Activated naive CD8-positive, alpha-beta T cell treated with anti-CD3 and anti-CD28 coated beads, Interleukin-2, amount 10 ng/mL, durations not matched to agents 7 days and 5 days (primary cell): ENCODE measurements at regions not wholly inside any gene's neighbourhood (a gene's known extent, or its start where the extent isn't known, plus 50 kb on each side); places are given as distances from the start of the nearest gene placed in this dataset.

ENCODE experiments used
- ATAC-seq: fragments of 150-1000 bp; cut with Tn5 transposase; one replicate; pipeline ENCODE4 v1.10.0; 2021; ENCODE audit warnings: low read depth, moderate library complexity
- POLR2A ChIA-PET: fragments of 350-600 bp; sonication (Branson Sonifier 250); formaldehyde crosslinking; loops from one replicate; lab custom pipeline; 2021; ENCODE audit warnings: antibody characterized with exemption; lab: Charles Lee
- DNase-seq: peaks from one replicate; pipeline ENCODE4 v3.0.0; 2021
- H3K27ac Mint-ChIP-seq: one replicate; pipeline ENCODE4 v1.8.0; 2022; ENCODE audit warnings: mild to moderate bottlenecking, mixed read lengths
- H3K27me3 Mint-ChIP-seq: one replicate; pipeline ENCODE4 v1.8.0; 2022; ENCODE audit warnings: mild to moderate bottlenecking, moderate library complexity, mixed read lengths
- H3K36me3 Mint-ChIP-seq: one replicate; pipeline ENCODE4 v1.8.0; 2021; ENCODE audit warnings: mild to moderate bottlenecking, mixed read lengths
- H3K4me1 Mint-ChIP-seq: one replicate; pipeline ENCODE4 v1.8.0; 2021; ENCODE audit warnings: mixed read lengths
- H3K4me3 Mint-ChIP-seq: one replicate; pipeline ENCODE4 v1.8.0; 2022; ENCODE audit warnings: mild to moderate bottlenecking, moderate library complexity, mixed read lengths
- H3K9me3 Mint-ChIP-seq: one replicate; pipeline ENCODE4 v1.8.0; 2021; ENCODE audit warnings: mixed read lengths

GRCh38 chr6:158920311-158920905 lies 79.6 kb downstream of the RSPH3 start:
- Mint-ChIP-seq H3K4me3 (no peak overlapping the region), H3K27ac (no peak overlapping the region), H3K27me3 (no peaks in the 10 kb centered on the region), H3K36me3 (no peaks in the 10 kb centered on the region), H3K9me3 (no peaks in the 10 kb centered on the region), H3K4me1 (peaks cover 9% of the 10 kb centered on the region)
- POLR2A ChIA-PET, result no interaction called here
- DNase-seq (no peak), ATAC-seq (no peak)

GRCh38 chr6:158919865-158920264 lies 80.1 kb downstream of the RSPH3 start:
- H3K27ac Mint-ChIP-seq, result no peak overlapping the region
- H3K27me3 Mint-ChIP-seq, result no peaks in the 10 kb centered on the region
- ATAC-seq (no peak), DNase-seq (no peak)
- peaks cover 9% of the 10 kb centered on the region for H3K4me1 Mint-ChIP-seq
- no peaks in the 10 kb centered on the region for H3K36me3 Mint-ChIP-seq
- POLR2A ChIA-PET, result no interaction called here
- H3K4me3 Mint-ChIP-seq, result no peak overlapping the region
- no peaks in the 10 kb centered on the region for H3K9me3 Mint-ChIP-seq

- H3K9me3 Mint-ChIP-seq, result no peaks in the 10 kb centered on the region
- H3K4me1 Mint-ChIP-seq, result peaks cover 22% of the 10 kb centered on the region
- H3K27me3 Mint-ChIP-seq, result no peaks in the 10 kb centered on the region
- POLR2A ChIA-PET, result no interaction called here
- H3K36me3 Mint-ChIP-seq, result no peaks in the 10 kb centered on the region
- ATAC-seq (no peak), DNase-seq (no peak)
- no peak overlapping the region for H3K27ac Mint-ChIP-seq
- no peak overlapping the region for H3K4me3 Mint-ChIP-seq
Measured at GRCh38 chr6:158916617-158917016, 83.4 kb downstream of the RSPH3 start.

GRCh38 chr6:158914923-158915322 lies 85.1 kb downstream of the RSPH3 start:
- Mint-ChIP-seq H3K27ac (no peak overlapping the region), H3K9me3 (no peaks in the 10 kb centered on the region), H3K27me3 (no peaks in the 10 kb centered on the region), H3K4me1 (peaks cover 34% of the 10 kb centered on the region), H3K4me3 (no peak overlapping the region), H3K36me3 (no peaks in the 10 kb centered on the region)
- POLR2A ChIA-PET, result no interaction called here
- DNase-seq (no peak), ATAC-seq (no peak)

- DNase-seq (no peak), ATAC-seq (no peak)
- no peaks in the 10 kb centered on the region for H3K36me3 Mint-ChIP-seq
- no peak overlapping the region for H3K4me3 Mint-ChIP-seq
- no peaks in the 10 kb centered on the region for H3K27me3 Mint-ChIP-seq
- H3K4me1 Mint-ChIP-seq, result peaks cover 35% of the 10 kb centered on the region
- H3K27ac Mint-ChIP-seq, result no peak overlapping the region
- H3K9me3 Mint-ChIP-seq, result no peaks in the 10 kb centered on the region
- POLR2A ChIA-PET, result no interaction called here
Measured at GRCh38 chr6:158913580-158913979, 86.4 kb downstream of the RSPH3 start.

- H3K4me1 Mint-ChIP-seq, result peaks cover 31% of the 10 kb centered on the region
- no peak for DNase-seq
- H3K9me3 Mint-ChIP-seq, result peaks cover 4% of the 10 kb centered on the region
- H3K27me3 Mint-ChIP-seq, result no peaks in the 10 kb centered on the region
- H3K36me3 Mint-ChIP-seq, result no peaks in the 10 kb centered on the region
- H3K4me3 Mint-ChIP-seq, result no peak overlapping the region
- no peak overlapping the region for H3K27ac Mint-ChIP-seq
- POLR2A ChIA-PET, result interaction anchor here (1.1 kb wide), 1 partner anchor 43 kb away, joined by 5 read pairs; no protein-coding TSS in a partner anchor
- ATAC-seq, result peak; percentile 39
Measured at GRCh38 chr6:158912655-158913054, 87.3 kb downstream of the RSPH3 start.

- POLR2A ChIA-PET, result interaction anchor here (1.1 kb wide), 1 partner anchor 42 kb away, joined by 5 read pairs; no protein-coding TSS in a partner anchor
- Mint-ChIP-seq H3K9me3 (peaks cover 4% of the 10 kb centered on the region), H3K36me3 (no peaks in the 10 kb centered on the region), H3K27ac (peak overlapping the region; percentile 64), H3K4me3 (peak overlapping the region; percentile 65), H3K27me3 (no peaks in the 10 kb centered on the region), H3K4me1 (peaks cover 29% of the 10 kb centered on the region)
- DNase-seq (peak; percentile 48), ATAC-seq (peak; percentile 71)
Measured at GRCh38 chr6:158911746-158912480, 88.1 kb downstream of the RSPH3 start.

GRCh38 chr6:158910484-158911440 lies 89.2 kb downstream of the RSPH3 start:
- POLR2A ChIA-PET, result interaction anchor here (1.0 to 1.4 kb wide), 2 partner anchors 8 to 41 kb away, joined by 3 to 5 read pairs; no protein-coding TSS in a partner anchor
- Mint-ChIP-seq H3K36me3 (peaks cover 4% of the 10 kb centered on the region), H3K9me3 (peaks cover 9% of the 10 kb centered on the region), H3K27ac (no peak overlapping the region), H3K4me3 (peak overlapping the region; percentile 57), H3K27me3 (no peaks in the 10 kb centered on the region), H3K4me1 (peaks cover 29% of the 10 kb centered on the region)
- DNase-seq, result no peak
- peak; percentile 46 for ATAC-seq

GRCh38 chr6:158909938-158910337 lies 90.1 kb downstream of the RSPH3 start:
- no peak for ATAC-seq
- Mint-ChIP-seq H3K4me1 (peaks cover 26% of the 10 kb centered on the region), H3K4me3 (no peak overlapping the region), H3K36me3 (peaks cover 8% of the 10 kb centered on the region), H3K27me3 (no peaks in the 10 kb centered on the region), H3K9me3 (peaks cover 15% of the 10 kb centered on the region), H3K27ac (no peak overlapping the region)
- no peak for DNase-seq
- POLR2A ChIA-PET, result interaction anchor here (1.0 to 1.4 kb wide), 2 partner anchors 8 to 40 kb away, joined by 3 read pairs; no protein-coding TSS in a partner anchor

- Mint-ChIP-seq H3K27me3 (no peaks in the 10 kb centered on the region), H3K4me1 (peaks cover 26% of the 10 kb centered on the region), H3K9me3 (peaks cover 18% of the 10 kb centered on the region), H3K4me3 (no peak overlapping the region), H3K36me3 (peaks cover 13% of the 10 kb centered on the region), H3K27ac (no peak overlapping the region)
- ATAC-seq (no peak), DNase-seq (no peak)
- POLR2A ChIA-PET, result no interaction called here
Measured at GRCh38 chr6:158908606-158909005, 89.4 kb upstream of the EZR start.

GRCh38 chr6:158907931-158908330 lies 88.8 kb upstream of the EZR start:
- no peak overlapping the region for H3K4me3 Mint-ChIP-seq
- no peak for DNase-seq
- peaks cover 26% of the 10 kb centered on the region for H3K4me1 Mint-ChIP-seq
- H3K27ac Mint-ChIP-seq, result no peak overlapping the region
- peaks cover 18% of the 10 kb centered on the region for H3K9me3 Mint-ChIP-seq
- ATAC-seq, result no peak
- H3K36me3 Mint-ChIP-seq, result peaks cover 13% of the 10 kb centered on the region
- POLR2A ChIA-PET, result no interaction called here
- H3K27me3 Mint-ChIP-seq, result no peaks in the 10 kb centered on the region

GRCh38 chr6:158906926-158907325 lies 87.8 kb upstream of the EZR start:
- DNase-seq (no peak), ATAC-seq (no peak)
- POLR2A ChIA-PET, result interaction anchor here (0.7 kb wide), 1 partner anchor 277 kb away, joined by 4 read pairs; no protein-coding TSS in a partner anchor
- no peak overlapping the region for H3K27ac Mint-ChIP-seq
- H3K4me1 Mint-ChIP-seq, result peaks cover 16% of the 10 kb centered on the region
- no peaks in the 10 kb centered on the region for H3K27me3 Mint-ChIP-seq
- H3K4me3 Mint-ChIP-seq, result no peak overlapping the region
- peaks cover 18% of the 10 kb centered on the region for H3K9me3 Mint-ChIP-seq
- H3K36me3 Mint-ChIP-seq, result peaks cover 13% of the 10 kb centered on the region

- Mint-ChIP-seq H3K27ac (no peak overlapping the region), H3K9me3 (peaks cover 18% of the 10 kb centered on the region), H3K27me3 (no peaks in the 10 kb centered on the region), H3K4me1 (peaks cover 2% of the 10 kb centered on the region), H3K4me3 (no peak overlapping the region), H3K36me3 (peaks cover 13% of the 10 kb centered on the region)
- DNase-seq, result no peak
- POLR2A ChIA-PET, result no interaction called here
- no peak for ATAC-seq
Measured at GRCh38 chr6:158905277-158905676, 86.1 kb upstream of the EZR start.
